ENCODE measurements at regions not wholly inside any gene's neighbourhood (a gene's known extent, or its start where the extent isn't known, plus 50 kb on each side); places are given as distances from the start of the nearest gene placed in this dataset.

GRCh38 chr4:124304941-124305340 is 407.6 kb downstream of the ANKRD50 start:
- Histone ChIP-seq H3K4me1 (ENCODE audit: insufficient read depth, low read length) (no peaks in the 10 kb centered on the region), H3K9me3 (ENCODE audit: low read length) (no peaks in the 10 kb centered on the region), H3K27ac (ENCODE audit: low read depth, low read length) (no peak overlapping the region), H3K4me3 (ENCODE audit: low read depth in 1 of 2, low read length in 2 of 2) (no peak overlapping the region), H3K36me3 (ENCODE audit: insufficient read depth, low read length) (no peaks in the 10 kb centered on the region), H3K27me3 (ENCODE audit: control insufficient read depth in 1 of 2, insufficient read depth in 2 of 2, low read length in 2 of 2) (no peaks in the 10 kb centered on the region), H3K9ac (ENCODE audit: low read length) (no peak overlapping the region)

DNA sequence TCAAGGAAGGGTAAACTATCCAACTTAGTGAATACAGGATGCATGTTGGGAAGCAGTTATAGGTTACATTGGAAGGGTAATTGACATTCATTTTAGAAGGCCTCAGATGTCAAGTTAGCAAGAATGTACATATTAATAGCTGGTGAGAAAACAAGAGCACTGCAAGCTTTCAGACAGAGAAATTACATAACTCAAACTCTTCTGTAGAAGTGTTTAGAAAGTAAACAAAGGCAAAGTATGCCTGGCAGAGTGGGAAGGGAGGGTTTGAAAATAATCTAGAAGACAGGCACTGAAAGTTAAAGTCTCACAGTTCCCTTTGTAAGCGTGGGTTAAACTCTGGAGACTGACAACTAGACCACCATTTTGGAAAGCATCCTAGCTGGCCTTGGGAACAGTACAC is 406.2 kb downstream of the ANKRD50 start:
- Histone ChIP-seq H3K4me3 (ENCODE audit: low read depth in 1 of 2, low read length in 2 of 2) (no peak overlapping the region), H3K9ac (ENCODE audit: low read length) (no peak overlapping the region), H3K9me3 (ENCODE audit: low read length) (no peaks in the 10 kb centered on the region), H3K27ac (ENCODE audit: low read depth, low read length) (no peak overlapping the region), H3K27me3 (ENCODE audit: control insufficient read depth in 1 of 2, insufficient read depth in 2 of 2, low read length in 2 of 2) (no peaks in the 10 kb centered on the region), H3K36me3 (ENCODE audit: insufficient read depth, low read length) (no peaks in the 10 kb centered on the region), H3K4me1 (ENCODE audit: insufficient read depth, low read length) (no peaks in the 10 kb centered on the region)

DNA sequence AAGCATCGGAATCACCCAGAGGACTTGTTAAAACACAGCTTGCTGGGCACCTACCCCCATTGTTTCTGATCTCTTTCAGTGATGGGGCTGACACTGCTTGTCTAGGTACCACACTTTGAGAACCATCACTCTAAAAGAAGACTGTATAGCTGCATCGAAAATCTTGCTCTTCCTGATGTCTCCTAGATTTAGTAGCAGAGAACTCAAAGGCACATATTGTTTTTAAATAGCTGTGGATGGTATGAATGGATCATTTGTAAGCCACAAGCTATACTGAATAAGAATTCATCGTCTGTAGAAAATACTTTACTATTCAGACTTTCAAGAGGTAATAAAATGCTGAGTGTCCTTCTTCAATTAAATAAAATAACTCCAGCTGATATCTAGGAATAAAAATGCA is 405.4 kb downstream of the ANKRD50 start:
- Histone ChIP-seq H3K27me3 (ENCODE audit: control insufficient read depth in 1 of 2, insufficient read depth in 2 of 2, low read length in 2 of 2) (no peaks in the 10 kb centered on the region), H3K27ac (ENCODE audit: low read depth, low read length) (no peak overlapping the region), H3K4me3 (ENCODE audit: low read depth in 1 of 2, low read length in 2 of 2) (no peak overlapping the region), H3K9ac (ENCODE audit: low read length) (no peak overlapping the region), H3K4me1 (ENCODE audit: insufficient read depth, low read length) (no peaks in the 10 kb centered on the region), H3K9me3 (ENCODE audit: low read length) (no peaks in the 10 kb centered on the region), H3K36me3 (ENCODE audit: insufficient read depth, low read length) (no peaks in the 10 kb centered on the region)

GRCh38 chr4:124318292-124318691 is 394.2 kb downstream of the ANKRD50 start:
- Histone ChIP-seq H3K9ac (ENCODE audit: low read length) (no peak overlapping the region), H3K4me1 (ENCODE audit: insufficient read depth, low read length) (no peaks in the 10 kb centered on the region), H3K27me3 (ENCODE audit: control insufficient read depth in 1 of 2, insufficient read depth in 2 of 2, low read length in 2 of 2) (no peaks in the 10 kb centered on the region), H3K27ac (ENCODE audit: low read depth, low read length) (no peak overlapping the region), H3K9me3 (ENCODE audit: low read length) (no peaks in the 10 kb centered on the region), H3K36me3 (ENCODE audit: insufficient read depth, low read length) (no peaks in the 10 kb centered on the region), H3K4me3 (ENCODE audit: low read depth in 1 of 2, low read length in 2 of 2) (no peak overlapping the region)

DNA sequence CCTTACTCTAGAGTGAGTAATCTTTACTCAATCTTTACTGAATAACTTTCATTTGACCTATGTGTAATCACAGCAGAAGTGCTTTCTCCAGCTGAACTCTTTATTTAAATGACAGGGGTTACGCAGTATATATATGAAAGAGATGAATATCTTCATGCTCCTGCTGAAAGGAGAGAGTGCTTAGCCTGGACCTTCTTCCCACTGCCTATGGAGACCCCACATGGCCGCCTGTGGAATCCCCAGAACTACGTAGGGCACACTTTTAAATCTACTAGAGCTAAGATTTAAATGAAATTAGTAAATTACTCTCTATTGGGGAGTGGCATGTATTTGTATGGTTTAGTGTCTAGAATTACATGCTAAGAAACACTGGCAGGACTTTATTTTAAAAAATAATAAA is 391.2 kb downstream of the ANKRD50 start:
- Histone ChIP-seq H3K27me3 (ENCODE audit: control insufficient read depth in 1 of 2, insufficient read depth in 2 of 2, low read length in 2 of 2) (no peaks in the 10 kb centered on the region), H3K9ac (ENCODE audit: low read length) (no peak overlapping the region), H3K9me3 (ENCODE audit: low read length) (no peaks in the 10 kb centered on the region), H3K4me3 (ENCODE audit: low read depth in 1 of 2, low read length in 2 of 2) (no peak overlapping the region), H3K27ac (ENCODE audit: low read depth, low read length) (no peak overlapping the region), H3K36me3 (ENCODE audit: insufficient read depth, low read length) (no peaks in the 10 kb centered on the region), H3K4me1 (ENCODE audit: insufficient read depth, low read length) (no peaks in the 10 kb centered on the region)

- no peaks in the 10 kb centered on the region for H3K36me3 ChIP-seq (ENCODE audit: insufficient read depth, low read length)
- H3K27ac ChIP-seq (ENCODE audit: low read depth, low read length), result no peak overlapping the region
- no peaks in the 10 kb centered on the region for H3K4me1 ChIP-seq (ENCODE audit: insufficient read depth, low read length)
- no peaks in the 10 kb centered on the region for H3K27me3 ChIP-seq (ENCODE audit: control insufficient read depth in 1 of 2, insufficient read depth in 2 of 2, low read length in 2 of 2)
- H3K4me3 ChIP-seq (ENCODE audit: low read depth in 1 of 2, low read length in 2 of 2), result no peak overlapping the region
- no peak overlapping the region for H3K9ac ChIP-seq (ENCODE audit: low read length)
- no peaks in the 10 kb centered on the region for H3K9me3 ChIP-seq (ENCODE audit: low read length)
These were observed 390.1 kb downstream of the ANKRD50 start for GRCh38 chr4:124322234-124323065.

GRCh38 chr4:124325690-124326089 is 386.8 kb downstream of the ANKRD50 start:
- Histone ChIP-seq H3K4me1 (ENCODE audit: insufficient read depth, low read length) (no peaks in the 10 kb centered on the region), H3K4me3 (ENCODE audit: low read depth in 1 of 2, low read length in 2 of 2) (no peak overlapping the region), H3K27ac (ENCODE audit: low read depth, low read length) (no peak overlapping the region), H3K36me3 (ENCODE audit: insufficient read depth, low read length) (no peaks in the 10 kb centered on the region), H3K9me3 (ENCODE audit: low read length) (no peaks in the 10 kb centered on the region), H3K9ac (ENCODE audit: low read length) (no peak overlapping the region), H3K27me3 (ENCODE audit: control insufficient read depth in 1 of 2, insufficient read depth in 2 of 2, low read length in 2 of 2) (no peaks in the 10 kb centered on the region)

- no peaks in the 10 kb centered on the region for H3K9me3 ChIP-seq (ENCODE audit: low read length)
- H3K9ac ChIP-seq (ENCODE audit: low read length), result no peak overlapping the region
- no peak overlapping the region for H3K27ac ChIP-seq (ENCODE audit: low read depth, low read length)
- no peaks in the 10 kb centered on the region for H3K36me3 ChIP-seq (ENCODE audit: insufficient read depth, low read length)
- H3K27me3 ChIP-seq (ENCODE audit: control insufficient read depth in 1 of 2, insufficient read depth in 2 of 2, low read length in 2 of 2), result no peaks in the 10 kb centered on the region
- H3K4me1 ChIP-seq (ENCODE audit: insufficient read depth, low read length), result no peaks in the 10 kb centered on the region
- no peak overlapping the region for H3K4me3 ChIP-seq (ENCODE audit: low read depth in 1 of 2, low read length in 2 of 2)
These were observed 383.4 kb downstream of the ANKRD50 start for GRCh38 chr4:124329134-124329533.

DNA sequence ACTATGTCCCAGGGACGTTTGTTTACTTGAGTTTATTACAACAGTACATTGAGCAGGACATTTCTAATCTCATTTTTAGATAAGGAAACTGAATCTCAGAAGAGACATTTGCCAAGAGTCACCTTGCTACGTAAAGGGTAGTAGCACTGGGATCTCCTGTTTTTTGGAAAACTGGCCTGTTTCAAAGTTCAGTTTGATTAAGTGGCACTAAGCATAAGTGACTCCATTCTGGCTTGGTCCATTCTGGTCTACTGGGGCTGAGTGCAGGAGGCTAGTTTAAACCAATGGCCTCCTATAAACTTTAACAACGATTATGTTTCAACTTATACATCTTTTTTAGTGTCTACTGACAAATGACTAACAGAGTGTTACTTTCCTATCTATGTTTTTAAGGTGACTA is 382.5 kb downstream of the ANKRD50 start:
- Histone ChIP-seq H3K36me3 (ENCODE audit: insufficient read depth, low read length) (no peaks in the 10 kb centered on the region), H3K27me3 (ENCODE audit: control insufficient read depth in 1 of 2, insufficient read depth in 2 of 2, low read length in 2 of 2) (no peaks in the 10 kb centered on the region), H3K27ac (ENCODE audit: low read depth, low read length) (no peak overlapping the region), H3K4me1 (ENCODE audit: insufficient read depth, low read length) (no peaks in the 10 kb centered on the region), H3K9me3 (ENCODE audit: low read length) (no peaks in the 10 kb centered on the region), H3K4me3 (ENCODE audit: low read depth in 1 of 2, low read length in 2 of 2) (no peak overlapping the region), H3K9ac (ENCODE audit: low read length) (no peak overlapping the region)

DNA sequence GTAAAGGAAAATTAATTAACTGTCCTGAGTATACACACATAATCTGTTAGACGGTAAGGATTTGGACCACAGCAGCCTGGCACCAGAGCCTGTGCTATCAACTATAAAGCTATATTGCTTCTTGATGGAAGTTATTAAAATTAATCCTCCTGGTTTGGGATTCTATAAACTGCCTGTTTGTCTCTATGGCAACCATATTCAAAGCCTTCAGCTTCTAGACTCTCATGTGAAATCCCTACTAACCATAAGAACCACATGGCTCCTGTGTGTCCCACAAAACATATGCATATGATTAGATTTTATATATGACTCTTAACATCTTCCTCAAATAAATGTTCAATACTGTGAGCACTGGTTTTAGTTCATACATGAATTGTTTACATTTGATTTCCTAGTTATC is 380.8 kb downstream of the ANKRD50 start:
- Histone ChIP-seq H3K9ac (ENCODE audit: low read length) (no peak overlapping the region), H3K27ac (ENCODE audit: low read depth, low read length) (no peak overlapping the region), H3K27me3 (ENCODE audit: control insufficient read depth in 1 of 2, insufficient read depth in 2 of 2, low read length in 2 of 2) (no peaks in the 10 kb centered on the region), H3K4me1 (ENCODE audit: insufficient read depth, low read length) (no peaks in the 10 kb centered on the region), H3K4me3 (ENCODE audit: low read depth in 1 of 2, low read length in 2 of 2) (no peak overlapping the region), H3K9me3 (ENCODE audit: low read length) (no peaks in the 10 kb centered on the region), H3K36me3 (ENCODE audit: insufficient read depth, low read length) (no peaks in the 10 kb centered on the region)

- Histone ChIP-seq H3K27me3 (ENCODE audit: control insufficient read depth in 1 of 2, insufficient read depth in 2 of 2, low read length in 2 of 2) (no peaks in the 10 kb centered on the region), H3K36me3 (ENCODE audit: insufficient read depth, low read length) (no peaks in the 10 kb centered on the region), H3K4me3 (ENCODE audit: low read depth in 1 of 2, low read length in 2 of 2) (no peak overlapping the region)
These were observed 379.1 kb downstream of the ANKRD50 start for GRCh38 chr4:124333466-124333865.

DNA sequence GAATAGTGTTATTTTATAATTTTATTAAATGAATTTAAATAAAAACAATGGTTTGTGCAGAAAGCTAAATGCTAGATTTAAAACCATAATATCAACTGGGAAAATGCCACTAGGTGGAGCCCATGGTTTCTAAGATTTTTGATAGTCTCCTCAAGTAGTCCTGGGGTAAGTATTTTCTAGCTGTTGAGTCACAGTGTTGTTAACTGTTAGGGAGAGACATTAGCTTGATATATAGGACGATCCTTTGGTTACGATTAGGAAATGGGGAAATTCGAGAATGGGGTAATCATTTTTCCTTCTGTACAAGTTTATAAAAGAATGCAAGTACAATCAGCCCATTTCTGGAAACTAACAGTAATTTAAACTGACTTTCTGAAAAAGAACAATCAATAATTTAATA is 378.4 kb downstream of the ANKRD50 start:
- Histone ChIP-seq H3K4me3 (ENCODE audit: low read depth in 1 of 2, low read length in 2 of 2) (no peak overlapping the region), H3K36me3 (ENCODE audit: insufficient read depth, low read length) (no peaks in the 10 kb centered on the region), H3K27ac (ENCODE audit: low read depth, low read length) (no peak overlapping the region), H3K4me1 (ENCODE audit: insufficient read depth, low read length) (no peaks in the 10 kb centered on the region), H3K9me3 (ENCODE audit: low read length) (no peaks in the 10 kb centered on the region), H3K27me3 (ENCODE audit: control insufficient read depth in 1 of 2, insufficient read depth in 2 of 2, low read length in 2 of 2) (no peaks in the 10 kb centered on the region), H3K9ac (ENCODE audit: low read length) (no peak overlapping the region)

More at GRCh38 chr4:124333466-124333865, 379.1 kb downstream of the ANKRD50 start:
- H3K27ac ChIP-seq (ENCODE audit: low read depth, low read length), result no peak overlapping the region
- H3K9ac ChIP-seq (ENCODE audit: low read length), result no peak overlapping the region
- no peaks in the 10 kb centered on the region for H3K9me3 ChIP-seq (ENCODE audit: low read length)
- no peaks in the 10 kb centered on the region for H3K4me1 ChIP-seq (ENCODE audit: insufficient read depth, low read length)

Measured in muscle layer of colon (tissue), 2 donors.